ENCODE measurements at regions not wholly inside any gene's neighbourhood (a gene's known extent, or its start where the extent isn't known, plus 50 kb on each side); places are given as distances from the start of the nearest gene placed in this dataset.

GRCh38 chr14:36451310-36452065 lies 68.5 kb downstream of the NKX2-1 start:
- FAIRE-seq, result no peak
- TF ChIP-seq CTCF (IDR thresholded peaks at IDR 0.05; ENCODE audit: insufficient read depth, low read length, severe bottlenecking), result no peak

GRCh38 chr14:36450550-36450949 lies 69.5 kb downstream of the NKX2-1 start:
- Histone ChIP-seq H3K36me3 (ENCODE audit: control insufficient read depth, insufficient read depth, low read length) (no peaks in the 10 kb centered on the region), H3K27me3 (ENCODE audit: control insufficient read depth, insufficient read depth, low read length) (no peaks in the 10 kb centered on the region), H3K4me3 (ENCODE audit: low read depth, low read length) (no peak overlapping the region)
- TF ChIP-seq CTCF (IDR thresholded peaks at IDR 0.05; ENCODE audit: insufficient read depth, low read length, severe bottlenecking), result no peak
- FAIRE-seq (no peak), DNase-seq (ENCODE audit: low read depth) (no peak)

More at GRCh38 chr14:36451310-36452065, 68.5 kb downstream of the NKX2-1 start:
- DNase-seq (ENCODE audit: low read depth), result peak; percentile 32
- no peaks in the 10 kb centered on the region for H3K27me3 ChIP-seq (ENCODE audit: control insufficient read depth, insufficient read depth, low read length)
- no peaks in the 10 kb centered on the region for H3K36me3 ChIP-seq (ENCODE audit: control insufficient read depth, insufficient read depth, low read length)
- H3K4me3 ChIP-seq (ENCODE audit: low read depth, low read length), result no peak overlapping the region

GRCh38 chr14:36449903-36450302 lies 70.1 kb downstream of the NKX2-1 start:
- TF ChIP-seq CTCF (IDR thresholded peaks at IDR 0.05; ENCODE audit: insufficient read depth, low read length, severe bottlenecking), result no peak
- FAIRE-seq (no peak), DNase-seq (ENCODE audit: low read depth) (no peak)
- H3K4me3 ChIP-seq (ENCODE audit: low read depth, low read length), result no peak overlapping the region
- H3K27me3 ChIP-seq (ENCODE audit: control insufficient read depth, insufficient read depth, low read length), result no peaks in the 10 kb centered on the region
- H3K36me3 ChIP-seq (ENCODE audit: control insufficient read depth, insufficient read depth, low read length), result no peaks in the 10 kb centered on the region

- H3K36me3 ChIP-seq (ENCODE audit: control insufficient read depth, insufficient read depth, low read length), result no peaks in the 10 kb centered on the region
- DNase-seq (ENCODE audit: low read depth) (no peak), FAIRE-seq (no peak)
- TF ChIP-seq CTCF (IDR thresholded peaks at IDR 0.05; ENCODE audit: insufficient read depth, low read length, severe bottlenecking), result no peak
- H3K4me3 ChIP-seq (ENCODE audit: low read depth, low read length), result no peak overlapping the region
- no peaks in the 10 kb centered on the region for H3K27me3 ChIP-seq (ENCODE audit: control insufficient read depth, insufficient read depth, low read length)
Observed at GRCh38 chr14:36443374-36443773, 76.7 kb downstream of the NKX2-1 start.

- FAIRE-seq (peak; percentile 79), DNase-seq (ENCODE audit: low read depth) (no peak)
- Histone ChIP-seq H3K36me3 (ENCODE audit: control insufficient read depth, insufficient read depth, low read length) (no peaks in the 10 kb centered on the region), H3K4me3 (ENCODE audit: low read depth, low read length) (no peak overlapping the region), H3K27me3 (ENCODE audit: control insufficient read depth, insufficient read depth, low read length) (no peaks in the 10 kb centered on the region)
- TF ChIP-seq CTCF (IDR thresholded peaks at IDR 0.05; ENCODE audit: insufficient read depth, low read length, severe bottlenecking), result no peak
Observed at GRCh38 chr14:36442824-36443241, 77.2 kb downstream of the NKX2-1 start.

- H3K27me3 ChIP-seq (ENCODE audit: control insufficient read depth, insufficient read depth, low read length), result no peaks in the 10 kb centered on the region
- DNase-seq (ENCODE audit: low read depth), result no peak
- H3K4me3 ChIP-seq (ENCODE audit: low read depth, low read length), result no peak overlapping the region
- TF ChIP-seq CTCF (IDR thresholded peaks at IDR 0.05; ENCODE audit: insufficient read depth, low read length, severe bottlenecking), result no peak
- no peak for FAIRE-seq
- no peaks in the 10 kb centered on the region for H3K36me3 ChIP-seq (ENCODE audit: control insufficient read depth, insufficient read depth, low read length)
Observed at GRCh38 chr14:36441283-36441682, 78.7 kb downstream of the NKX2-1 start.

Data from bronchial epithelial cell (primary cell).